GM12891 (cell line): ENCODE measurements at regions not wholly inside any gene's neighbourhood (a gene's known extent, or its start where the extent isn't known, plus 50 kb on each side); places are given as distances from the start of the nearest gene placed in this dataset.

Experiments
- POLR2A ChIP-seq: IDR thresholded peaks from 2 replicates; pipeline ENCODE4 v1.6.1; 2011; ENCODE audit warnings: low read depth, low read length, control low read depth
- POLR2AphosphoS5 ChIP-seq: IDR thresholded peaks from 2 replicates; pipeline ENCODE4 v1.6.1; 2011; ENCODE audit warnings: low read depth, low read length, control low read depth
- POU2F2 ChIP-seq: IDR thresholded peaks from 2 replicates; pipeline ENCODE4 v1.6.1; 2011; ENCODE audit warnings: low read depth, mild to moderate bottlenecking, control low read depth, low read length, moderate library complexity
- SPI1 ChIP-seq: IDR thresholded peaks from 2 replicates; pipeline ENCODE4 v1.6.1; 2011; ENCODE audit warnings: low read depth, low read length, control low read depth
- TAF1 ChIP-seq: IDR thresholded peaks from 2 replicates; pipeline ENCODE4 v1.6.1; 2011; ENCODE audit warnings: low read depth, low read length, control low read depth

- TF ChIP-seq POLR2AphosphoS5 (no peak), POU2F2 (no peak), POLR2A (no peak), TAF1 (no peak), SPI1 (no peak)
Observed at GRCh38 chr7:33854801-33855350, 50.5 kb upstream of the BMPER start.
